DND-41 (cell line): ENCODE measurements at regions not wholly inside any gene's neighbourhood (a gene's known extent, or its start where the extent isn't known, plus 50 kb on each side); places are given as distances from the start of the nearest gene placed in this dataset.

Source experiments
- CTCF ChIP-seq: IDR thresholded peaks from 2 replicates; pipeline ENCODE4 v1.5.1; 2012; ENCODE audit warnings: borderline replicate concordance, low read length, moderate library complexity, mild to moderate bottlenecking; ENCODE audit not compliant: poor library complexity, severe bottlenecking; ENCODE audit errors: extremely low read depth
- EZH2 ChIP-seq: IDR thresholded peaks from 3 replicates; pipeline ENCODE4 v1.6.1; 2012; ENCODE audit warnings: borderline replicate concordance, low read depth, mild to moderate bottlenecking, moderate library complexity, low read length, inconsistent platforms; ENCODE audit not compliant: severe bottlenecking

- TF ChIP-seq CTCF (no peak), EZH2 (no peak)
Measured at GRCh38 chr12:125434131-125434530, 368.9 kb downstream of the AACS start.
